ENCODE measurements at regions not wholly inside any gene's neighbourhood (a gene's known extent, or its start where the extent isn't known, plus 50 kb on each side); places are given as distances from the start of the nearest gene placed in this dataset.
"Not testable (repeated sequence)": the region's sequence is repeated elsewhere in the genome, so short reads cannot be mapped to it uniquely, and the experiment has no call there.

- Histone ChIP-seq H3K9me3 (ENCODE audit: low read depth, low read length) (no peaks in the 10 kb centered on the region), H3K4me3 (ENCODE audit: insufficient read depth, low read length) (no peak overlapping the region), H3K4me2 (ENCODE audit: insufficient read depth, low read length) (no peak overlapping the region), H4K20me1 (ENCODE audit: insufficient read depth, low read length) (no peaks in the 10 kb centered on the region), H3K36me3 (ENCODE audit: insufficient read depth, low read length) (no peaks in the 10 kb centered on the region), H2AFZ (ENCODE audit: low read length) (no peak overlapping the region), H3K4me1 (ENCODE audit: insufficient read depth, low read length) (no peaks in the 10 kb centered on the region), H3K79me2 (ENCODE audit: insufficient read depth, low read length) (no peaks in the 10 kb centered on the region), H3K27me3 (ENCODE audit: insufficient read depth, low read length) (no peaks in the 10 kb centered on the region), H3K27ac (ENCODE audit: low read depth, low read length) (no peak overlapping the region)
- TF ChIP-seq CTCF (IDR thresholded peaks at IDR 0.05; ENCODE audit: extremely low read depth, low read depth, low read length) = no peak
- no peak for DNase-seq (ENCODE audit: insufficient read length, low spot score, missing footprints)
Observed at GRCh38 chr21:29431178-29431577, 132.5 kb downstream of the BACH1 start.

- H3K36me3 ChIP-seq (ENCODE audit: insufficient read depth, low read length) = no peaks in the 10 kb centered on the region
- H2AFZ ChIP-seq (ENCODE audit: low read length) = no peak overlapping the region
- no peaks in the 10 kb centered on the region for H4K20me1 ChIP-seq (ENCODE audit: insufficient read depth, low read length)
- no peak overlapping the region for H3K4me2 ChIP-seq (ENCODE audit: insufficient read depth, low read length)
- no peaks in the 10 kb centered on the region for H3K4me1 ChIP-seq (ENCODE audit: insufficient read depth, low read length)
- H3K4me3 ChIP-seq (ENCODE audit: insufficient read depth, low read length) = no peak overlapping the region
- no peaks in the 10 kb centered on the region for H3K79me2 ChIP-seq (ENCODE audit: insufficient read depth, low read length)
- H3K27me3 ChIP-seq (ENCODE audit: insufficient read depth, low read length) = no peaks in the 10 kb centered on the region
- no peak overlapping the region for H3K27ac ChIP-seq (ENCODE audit: low read depth, low read length)
- DNase-seq (ENCODE audit: insufficient read length, low spot score, missing footprints) = no peak
- no peaks in the 10 kb centered on the region for H3K9me3 ChIP-seq (ENCODE audit: low read depth, low read length)
- no peak for TF ChIP-seq CTCF (IDR thresholded peaks at IDR 0.05; ENCODE audit: extremely low read depth, low read depth, low read length)
Observed at GRCh38 chr21:29431680-29432079, 133.0 kb downstream of the BACH1 start.

GRCh38 chr21:29433366-29434059, 134.8 kb downstream of the BACH1 start:
- H3K36me3 ChIP-seq (ENCODE audit: insufficient read depth, low read length) = no peaks in the 10 kb centered on the region
- no peaks in the 10 kb centered on the region for H4K20me1 ChIP-seq (ENCODE audit: insufficient read depth, low read length)
- H3K27ac ChIP-seq (ENCODE audit: low read depth, low read length) = no peak overlapping the region
- H3K4me3 ChIP-seq (ENCODE audit: insufficient read depth, low read length) = no peak overlapping the region
- DNase-seq (ENCODE audit: insufficient read length, low spot score, missing footprints) = no peak
- H2AFZ ChIP-seq (ENCODE audit: low read length) = no peak overlapping the region
- no peaks in the 10 kb centered on the region for H3K9me3 ChIP-seq (ENCODE audit: low read depth, low read length)
- no peaks in the 10 kb centered on the region for H3K4me1 ChIP-seq (ENCODE audit: insufficient read depth, low read length)
- no peaks in the 10 kb centered on the region for H3K27me3 ChIP-seq (ENCODE audit: insufficient read depth, low read length)
- no peak for TF ChIP-seq CTCF (IDR thresholded peaks at IDR 0.05; ENCODE audit: extremely low read depth, low read depth, low read length)
- H3K4me2 ChIP-seq (ENCODE audit: insufficient read depth, low read length) = no peak overlapping the region
- H3K79me2 ChIP-seq (ENCODE audit: insufficient read depth, low read length) = no peaks in the 10 kb centered on the region

GRCh38 chr21:29434081-29434480, 135.4 kb downstream of the BACH1 start:
- Histone ChIP-seq H3K36me3 (ENCODE audit: insufficient read depth, low read length) (no peaks in the 10 kb centered on the region), H2AFZ (ENCODE audit: low read length) (no peak overlapping the region), H4K20me1 (ENCODE audit: insufficient read depth, low read length) (no peaks in the 10 kb centered on the region), H3K4me3 (ENCODE audit: insufficient read depth, low read length) (no peak overlapping the region), H3K9me3 (ENCODE audit: low read depth, low read length) (no peaks in the 10 kb centered on the region), H3K4me2 (ENCODE audit: insufficient read depth, low read length) (no peak overlapping the region), H3K79me2 (ENCODE audit: insufficient read depth, low read length) (no peaks in the 10 kb centered on the region), H3K4me1 (ENCODE audit: insufficient read depth, low read length) (no peaks in the 10 kb centered on the region), H3K27ac (ENCODE audit: low read depth, low read length) (no peak overlapping the region), H3K27me3 (ENCODE audit: insufficient read depth, low read length) (no peaks in the 10 kb centered on the region)
- no peak for DNase-seq (ENCODE audit: insufficient read length, low spot score, missing footprints)
- TF ChIP-seq CTCF (IDR thresholded peaks at IDR 0.05; ENCODE audit: extremely low read depth, low read depth, low read length) = no peak

GRCh38 chr21:29434982-29435381, 136.3 kb downstream of the BACH1 start:
- not testable (repeated sequence) for H3K27me3 ChIP-seq (ENCODE audit: insufficient read depth, low read length); H4K20me1 ChIP-seq (ENCODE audit: insufficient read depth, low read length); H3K9me3 ChIP-seq (ENCODE audit: low read depth, low read length); H3K79me2 ChIP-seq (ENCODE audit: insufficient read depth, low read length); H3K4me2 ChIP-seq (ENCODE audit: insufficient read depth, low read length); DNase-seq (ENCODE audit: insufficient read length, low spot score, missing footprints); H3K36me3 ChIP-seq (ENCODE audit: insufficient read depth, low read length); H3K27ac ChIP-seq (ENCODE audit: low read depth, low read length); H2AFZ ChIP-seq (ENCODE audit: low read length); H3K4me3 ChIP-seq (ENCODE audit: insufficient read depth, low read length); H3K4me1 ChIP-seq (ENCODE audit: insufficient read depth, low read length)
